DMS53 treated with DMSO at 0.1 percent for 48 hours (cell line): ENCODE measurements at regions not wholly inside any gene's neighbourhood (a gene's known extent, or its start where the extent isn't known, plus 50 kb on each side); places are given as distances from the start of the nearest gene placed in this dataset.

Experiments
- DNase-seq: peaks from one replicate; lab custom pipeline; 2025; ENCODE audit not compliant: unreplicated experiment; lab: John Stamatoyannopoulos, UW

GRCh38 chr18:38010037-38010436 is 444.4 kb upstream of the CELF4 start:
- DNase-seq, result no peak

GRCh38 chr18:38009320-38009719 is 443.7 kb upstream of the CELF4 start:
- no peak for DNase-seq

- no peak for DNase-seq
Observed at GRCh38 chr18:38007676-38008330, 442.2 kb upstream of the CELF4 start.

GRCh38 chr18:38007026-38007425 is 441.4 kb upstream of the CELF4 start:
- DNase-seq, result no peak

- no peak for DNase-seq
Observed at GRCh38 chr18:38006541-38006940, 440.9 kb upstream of the CELF4 start.

- DNase-seq, result no peak
Observed at GRCh38 chr18:37997695-37998094, 432.1 kb upstream of the CELF4 start.

- peak; percentile 97 for DNase-seq
Observed at GRCh38 chr18:37987901-37988300, 422.3 kb upstream of the CELF4 start.

GRCh38 chr18:37986665-37987064 is 421.1 kb upstream of the CELF4 start:
- no peak for DNase-seq

GRCh38 chr18:37985126-37985525 is 419.5 kb upstream of the CELF4 start:
- no peak for DNase-seq

- DNase-seq, result no peak
Observed at GRCh38 chr18:37980556-37980955, 415.0 kb upstream of the CELF4 start.

- no peak for DNase-seq
Observed at GRCh38 chr18:37975446-37975845, 409.8 kb upstream of the CELF4 start.

- DNase-seq, result no peak
Observed at GRCh38 chr18:37967261-37967660, 401.7 kb upstream of the CELF4 start.

- peak; percentile 21 for DNase-seq
Observed at GRCh38 chr18:37965572-37965970, 400.0 kb upstream of the CELF4 start.

- no peak for DNase-seq
Observed at GRCh38 chr18:37964885-37965571, 399.4 kb upstream of the CELF4 start.

- DNase-seq, result no peak
Observed at GRCh38 chr18:37963837-37964236, 398.2 kb upstream of the CELF4 start.

- no peak for DNase-seq
Observed at GRCh38 chr18:37962316-37962966, 396.8 kb upstream of the CELF4 start.

GRCh38 chr18:37958499-37958898 is 392.9 kb upstream of the CELF4 start:
- no peak for DNase-seq

- no peak for DNase-seq
Observed at GRCh38 chr18:37956902-37957301, 391.3 kb upstream of the CELF4 start.

GRCh38 chr18:37956020-37956419 is 390.4 kb upstream of the CELF4 start:
- DNase-seq, result no peak

- no peak for DNase-seq
Observed at GRCh38 chr18:37955201-37955600, 389.6 kb upstream of the CELF4 start.

- no peak for DNase-seq
Observed at GRCh38 chr18:37953876-37954275, 388.3 kb upstream of the CELF4 start.

GRCh38 chr18:37948471-37948870 is 382.9 kb upstream of the CELF4 start:
- DNase-seq, result no peak
